ENCODE measurements at regions not wholly inside any gene's neighbourhood (a gene's known extent, or its start where the extent isn't known, plus 50 kb on each side); places are given as distances from the start of the nearest gene placed in this dataset.

DNA sequence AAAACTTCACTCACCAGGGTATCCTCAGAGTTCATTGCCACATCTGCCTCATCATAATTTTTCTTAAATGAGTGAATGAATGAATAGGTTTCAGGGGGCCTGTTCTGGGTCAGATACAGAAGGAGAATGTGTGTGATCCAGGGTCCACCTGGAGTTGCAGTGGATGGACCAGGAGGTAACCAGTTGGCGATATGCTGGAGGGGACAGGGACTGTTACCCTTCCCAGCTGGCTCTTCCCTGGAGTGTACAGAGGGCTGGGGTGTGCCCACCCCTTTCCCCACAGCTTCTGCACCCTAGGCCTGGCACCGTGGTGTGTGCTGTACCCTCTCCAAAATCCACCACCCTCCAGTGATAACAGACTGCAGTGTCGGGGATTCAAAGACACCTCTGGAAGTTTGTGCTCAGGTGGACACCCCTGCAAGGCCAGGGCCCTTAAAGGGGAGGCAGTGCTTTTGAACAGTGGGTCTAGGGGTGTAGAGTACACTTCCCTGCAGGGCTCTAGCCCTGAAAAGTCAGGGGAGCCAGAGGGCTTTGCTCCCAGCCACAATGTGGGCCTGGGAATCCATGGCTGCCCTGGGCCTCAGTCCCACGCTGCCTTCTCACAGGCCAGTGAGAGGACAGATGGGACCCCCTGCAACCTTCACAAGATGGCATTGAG, 134.4 kb upstream of the UNC5B start:
- H3K27ac Mint-ChIP-seq (ENCODE audit: unreplicated experiment) = no peak overlapping the region
- TF ChIP-seq CTCF (IDR thresholded peaks at IDR 0.05) = no peak
- no peak overlapping the region for H3K4me3 Mint-ChIP-seq (ENCODE audit: unreplicated experiment)
- peaks cover 34% of the 10 kb centered on the region for H3K27me3 Mint-ChIP-seq (ENCODE audit: unreplicated experiment)
- H3K4me1 Mint-ChIP-seq (ENCODE audit: unreplicated experiment) = no peaks in the 10 kb centered on the region
- peak; percentile 62 for DNase-seq (ENCODE audit: extremely low spot score, unreplicated experiment)
- H3K36me3 Mint-ChIP-seq (ENCODE audit: unreplicated experiment) = no peaks in the 10 kb centered on the region
- no peaks in the 10 kb centered on the region for H3K9me3 Mint-ChIP-seq (ENCODE audit: unreplicated experiment)

GRCh38 chr10:71078454-71079145, 133.8 kb upstream of the UNC5B start:
- Mint-ChIP-seq H3K27me3 (ENCODE audit: unreplicated experiment) (peaks cover 31% of the 10 kb centered on the region), H3K27ac (ENCODE audit: unreplicated experiment) (no peak overlapping the region), H3K4me1 (ENCODE audit: unreplicated experiment) (no peaks in the 10 kb centered on the region), H3K4me3 (ENCODE audit: unreplicated experiment) (no peak overlapping the region), H3K9me3 (ENCODE audit: unreplicated experiment) (no peaks in the 10 kb centered on the region), H3K36me3 (ENCODE audit: unreplicated experiment) (no peaks in the 10 kb centered on the region)
- TF ChIP-seq CTCF (IDR thresholded peaks at IDR 0.05) = no peak
- peak; percentile 66 for DNase-seq (ENCODE audit: extremely low spot score, unreplicated experiment)

DNA sequence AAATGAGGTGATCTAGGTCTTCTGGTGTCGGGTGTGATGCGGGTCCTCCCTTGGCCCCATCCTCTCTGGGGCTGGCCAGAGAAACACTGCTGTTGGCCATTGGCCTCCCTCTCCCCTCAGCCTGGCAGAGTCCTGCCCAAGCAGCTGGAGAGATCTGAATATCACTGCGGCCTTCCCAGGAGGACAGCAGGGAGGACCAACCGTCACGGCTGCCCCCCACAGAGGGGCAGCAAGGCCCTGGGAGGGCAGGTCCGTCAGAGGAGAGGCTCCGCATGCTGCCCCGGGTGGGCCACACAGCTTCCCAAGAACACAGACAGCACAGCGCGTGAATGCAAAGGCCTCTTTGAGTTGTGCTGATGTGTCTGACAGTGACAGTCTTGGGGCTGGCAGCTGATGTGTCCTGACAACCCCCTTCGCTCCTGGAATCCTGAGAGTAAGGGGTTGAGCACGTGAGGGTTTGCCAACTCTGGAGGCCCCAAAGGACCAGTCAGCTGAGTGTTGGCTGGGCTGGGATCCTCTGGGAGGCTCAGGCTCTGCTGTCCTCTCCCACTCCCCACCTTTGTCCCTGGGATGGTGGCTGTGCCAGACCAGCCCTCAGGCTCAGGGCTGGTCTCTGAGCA, 132.5 kb upstream of the UNC5B start:
- peak; percentile 78 for DNase-seq (ENCODE audit: extremely low spot score, unreplicated experiment)
- no peak for TF ChIP-seq CTCF (IDR thresholded peaks at IDR 0.05)
- Mint-ChIP-seq H3K27ac (ENCODE audit: unreplicated experiment) (no peak overlapping the region), H3K27me3 (ENCODE audit: unreplicated experiment) (peaks cover 31% of the 10 kb centered on the region), H3K36me3 (ENCODE audit: unreplicated experiment) (no peaks in the 10 kb centered on the region), H3K4me3 (ENCODE audit: unreplicated experiment) (no peak overlapping the region), H3K9me3 (ENCODE audit: unreplicated experiment) (no peaks in the 10 kb centered on the region), H3K4me1 (ENCODE audit: unreplicated experiment) (no peaks in the 10 kb centered on the region)

GRCh38 chr10:71080381-71081228, 131.8 kb upstream of the UNC5B start:
- H3K27me3 Mint-ChIP-seq (ENCODE audit: unreplicated experiment) = peaks cover 26% of the 10 kb centered on the region
- no peaks in the 10 kb centered on the region for H3K4me1 Mint-ChIP-seq (ENCODE audit: unreplicated experiment)
- DNase-seq (ENCODE audit: extremely low spot score, unreplicated experiment) = peak; percentile 60
- H3K9me3 Mint-ChIP-seq (ENCODE audit: unreplicated experiment) = no peaks in the 10 kb centered on the region
- no peak overlapping the region for H3K4me3 Mint-ChIP-seq (ENCODE audit: unreplicated experiment)
- no peak for TF ChIP-seq CTCF (IDR thresholded peaks at IDR 0.05)
- no peak overlapping the region for H3K27ac Mint-ChIP-seq (ENCODE audit: unreplicated experiment)
- no peaks in the 10 kb centered on the region for H3K36me3 Mint-ChIP-seq (ENCODE audit: unreplicated experiment)

Measured in osteocyte (in vitro differentiated cells).